Right lobe of liver (tissue), 4 donors: ENCODE measurements at regions not wholly inside any gene's neighbourhood (a gene's known extent, or its start where the extent isn't known, plus 50 kb on each side); places are given as distances from the start of the nearest gene placed in this dataset.
"Not testable (repeated sequence)": the region's sequence is repeated elsewhere in the genome, so short reads cannot be mapped to it uniquely, and the experiment has no call there.

Source experiments
- POLR2A ChIP-seq: fragments of 450-650 bp; IDR thresholded peaks from one replicate; pipeline ENCODE4 v1.6.1; 2017; ENCODE audit warnings: antibody characterized with exemption, mild to moderate bottlenecking
- TF ChIP-seq, protein P1 (sequence below), 4 donors: fragments of 200-600 bp in 3 of 4; fragments of 450-650 bp in 1 of 4; IDR thresholded peaks; one replicate each; pipeline versions ENCODE4 v1.5.1 to v1.8.0; 2016 to 2022; ENCODE audit warnings: antibody characterized with exemption in 4 of 4, mild to moderate bottlenecking in 2 of 4
- donor health status: DM: no; HTN: no; CAD: no.
- donor health status: DM: no; HTN: no; CAD: no.
- donor health status: DM: no; HTN: yes; CAD: no.

- TF ChIP-seq, protein P1, sequence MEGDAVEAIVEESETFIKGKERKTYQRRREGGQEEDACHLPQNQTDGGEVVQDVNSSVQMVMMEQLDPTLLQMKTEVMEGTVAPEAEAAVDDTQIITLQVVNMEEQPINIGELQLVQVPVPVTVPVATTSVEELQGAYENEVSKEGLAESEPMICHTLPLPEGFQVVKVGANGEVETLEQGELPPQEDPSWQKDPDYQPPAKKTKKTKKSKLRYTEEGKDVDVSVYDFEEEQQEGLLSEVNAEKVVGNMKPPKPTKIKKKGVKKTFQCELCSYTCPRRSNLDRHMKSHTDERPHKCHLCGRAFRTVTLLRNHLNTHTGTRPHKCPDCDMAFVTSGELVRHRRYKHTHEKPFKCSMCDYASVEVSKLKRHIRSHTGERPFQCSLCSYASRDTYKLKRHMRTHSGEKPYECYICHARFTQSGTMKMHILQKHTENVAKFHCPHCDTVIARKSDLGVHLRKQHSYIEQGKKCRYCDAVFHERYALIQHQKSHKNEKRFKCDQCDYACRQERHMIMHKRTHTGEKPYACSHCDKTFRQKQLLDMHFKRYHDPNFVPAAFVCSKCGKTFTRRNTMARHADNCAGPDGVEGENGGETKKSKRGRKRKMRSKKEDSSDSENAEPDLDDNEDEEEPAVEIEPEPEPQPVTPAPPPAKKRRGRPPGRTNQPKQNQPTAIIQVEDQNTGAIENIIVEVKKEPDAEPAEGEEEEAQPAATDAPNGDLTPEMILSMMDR (IDR thresholded peaks at IDR 0.05) = not testable (repeated sequence)
- TF ChIP-seq POLR2A = not testable (repeated sequence)
These were observed 1227.4 kb downstream of the TMEM121 start for GRCh38 chr14:106753751-106754150.
